SW480 (cell line): ENCODE measurements at regions not wholly inside any gene's neighbourhood (a gene's known extent, or its start where the extent isn't known, plus 50 kb on each side); places are given as distances from the start of the nearest gene placed in this dataset.

Experiments
- DNase-seq: peaks from one replicate; pipeline ENCODE4 v3.0.0-alpha.2; 2016; ENCODE audit warnings: low spot score

DNA sequence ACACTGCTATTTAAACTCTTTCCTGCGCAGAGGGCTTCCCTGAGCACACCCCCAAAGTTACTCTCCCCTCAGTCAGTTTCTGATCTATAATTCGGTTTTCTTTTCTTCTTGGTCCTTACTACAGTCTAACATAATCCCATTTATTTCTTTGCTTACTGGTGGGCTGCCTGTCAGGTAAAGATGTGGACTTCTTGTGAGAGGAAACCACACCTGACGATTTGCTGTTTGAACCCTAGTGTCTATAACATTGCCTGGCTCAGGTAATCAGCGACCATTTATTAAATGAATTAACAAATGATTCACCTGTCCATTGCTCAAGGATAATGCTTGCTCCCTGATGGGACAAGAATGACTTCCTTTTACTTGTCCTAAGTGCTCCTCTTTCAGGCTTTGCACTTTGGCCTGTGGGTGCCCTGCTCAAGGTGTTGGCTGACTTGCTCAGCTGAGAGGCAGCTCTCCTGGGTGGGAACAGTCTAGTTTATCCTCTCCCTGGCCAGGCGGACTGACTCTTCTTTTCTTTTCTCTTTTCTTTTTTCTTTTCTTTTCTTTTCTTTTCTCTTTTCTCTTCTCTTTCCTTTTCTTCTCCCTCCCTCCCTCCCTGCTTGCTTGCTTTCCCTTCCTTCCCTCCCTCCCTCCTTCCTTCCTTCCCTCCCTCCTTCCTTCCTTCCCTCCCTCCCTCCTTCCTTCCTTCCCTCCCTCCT is 233.1 kb downstream of the BCAS1 start:
- DNase-seq, result no peak

DNA sequence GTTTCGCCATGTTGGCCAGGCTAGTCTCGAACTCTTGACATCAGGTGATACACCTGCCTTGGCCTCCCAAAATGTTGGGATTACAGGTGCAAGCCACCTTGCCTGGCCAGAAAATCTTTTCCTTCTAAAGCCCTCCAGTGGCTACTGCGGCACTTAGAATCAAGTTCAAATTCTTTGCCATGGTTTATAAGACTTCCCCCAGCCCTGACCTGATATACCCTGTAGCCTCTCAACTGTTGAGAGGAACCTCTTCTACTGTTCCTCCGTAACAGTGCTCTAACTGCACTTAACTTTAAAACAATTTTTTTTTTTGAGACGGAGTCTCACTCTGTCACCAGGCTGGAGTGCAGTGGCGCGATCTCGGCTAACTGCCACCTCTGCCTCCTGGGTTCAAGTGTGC is 235.6 kb downstream of the BCAS1 start:
- DNase-seq, result no peak

DNA sequence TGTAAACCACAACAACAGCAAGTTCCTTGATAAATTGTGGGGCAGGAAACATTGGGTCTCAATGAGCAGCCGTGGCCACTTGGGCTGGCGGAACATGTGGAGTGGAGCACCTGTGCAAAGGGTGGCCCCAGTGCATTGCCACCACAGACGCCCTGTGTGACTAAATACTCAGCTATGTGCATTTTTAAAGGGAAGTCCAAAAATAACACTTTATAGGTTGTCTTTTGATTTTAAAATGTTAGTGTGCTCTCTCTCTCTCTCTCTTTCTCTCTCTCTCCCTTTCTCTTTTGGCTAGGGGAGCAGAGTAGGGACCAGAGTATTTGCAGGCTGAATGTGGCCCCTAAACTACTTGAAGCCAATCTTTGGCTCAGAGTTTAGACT is 236.3 kb downstream of the BCAS1 start:
- no peak for DNase-seq

DNA sequence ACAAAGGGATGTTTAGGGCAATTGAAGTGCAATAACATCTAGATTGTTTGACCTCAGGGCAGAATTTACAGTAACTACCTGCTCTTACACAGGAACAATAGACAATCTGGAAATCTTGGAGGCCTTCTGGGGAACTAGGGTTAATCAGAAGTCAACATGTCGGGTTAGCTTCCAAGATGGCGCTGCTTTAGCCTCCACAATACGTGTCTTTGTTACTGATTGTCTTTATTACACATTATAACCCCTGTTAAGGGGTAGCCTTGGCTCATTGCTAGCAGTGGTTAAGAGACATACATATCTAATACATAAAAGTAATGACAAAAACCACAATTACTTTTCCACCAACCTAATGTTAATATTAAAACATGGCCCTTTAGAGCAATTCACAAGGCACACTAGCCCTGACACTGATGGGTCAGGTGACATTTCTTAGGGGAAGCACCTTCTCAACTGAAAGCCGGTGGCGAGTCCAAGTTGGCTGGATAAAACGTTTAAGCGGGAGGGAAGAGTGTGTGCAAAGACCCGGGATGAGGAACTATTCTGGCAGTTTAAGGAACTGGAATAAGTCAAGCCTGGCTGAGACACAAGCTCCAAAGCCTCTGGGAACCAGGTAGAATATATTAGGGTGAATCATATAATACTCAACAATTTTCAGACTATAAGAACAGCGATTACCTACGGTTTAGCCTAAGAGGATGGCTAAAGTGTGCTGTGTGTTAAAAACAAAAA is 236.9 kb downstream of the BCAS1 start:
- no peak for DNase-seq

DNA sequence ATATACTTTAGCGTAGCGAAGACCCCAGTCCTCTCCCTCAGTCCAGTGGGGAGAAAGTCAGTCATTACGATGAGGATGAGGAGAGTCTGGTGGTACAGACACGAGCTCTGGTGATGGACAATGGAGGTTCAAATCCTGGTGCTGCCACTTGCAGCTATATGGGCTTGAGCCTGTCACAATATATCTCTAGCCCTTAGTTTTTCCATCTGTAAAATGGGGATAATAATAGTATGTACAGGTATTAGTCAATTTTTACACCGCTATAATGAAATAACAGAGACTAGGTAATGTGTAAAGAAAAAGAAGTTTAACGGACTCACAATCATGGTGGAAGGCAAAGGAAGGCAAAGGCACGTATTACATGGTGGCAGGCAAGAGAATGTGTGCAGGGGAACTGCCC is 237.9 kb downstream of the BCAS1 start:
- DNase-seq, result no peak

DNA sequence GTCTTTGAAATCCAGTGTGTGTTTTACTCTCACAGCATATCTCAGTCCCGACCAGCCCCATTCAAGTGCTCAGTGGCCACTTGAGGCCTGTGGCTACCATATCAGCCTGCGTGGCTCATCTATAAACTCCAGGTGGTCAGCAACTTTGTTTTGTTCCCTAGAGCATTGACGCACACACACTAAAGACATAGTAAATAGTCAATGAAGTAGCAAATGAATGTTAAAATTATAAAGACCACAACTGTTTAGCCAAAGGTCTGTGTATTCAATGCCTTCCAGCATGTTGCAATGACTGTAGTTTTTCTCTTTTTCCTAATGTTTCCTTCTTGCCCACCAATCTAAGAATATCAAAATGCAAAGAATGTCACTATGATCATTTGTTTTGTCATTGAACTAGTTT is 238.2 kb upstream of the ZNF217 start:
- DNase-seq, result no peak

DNA sequence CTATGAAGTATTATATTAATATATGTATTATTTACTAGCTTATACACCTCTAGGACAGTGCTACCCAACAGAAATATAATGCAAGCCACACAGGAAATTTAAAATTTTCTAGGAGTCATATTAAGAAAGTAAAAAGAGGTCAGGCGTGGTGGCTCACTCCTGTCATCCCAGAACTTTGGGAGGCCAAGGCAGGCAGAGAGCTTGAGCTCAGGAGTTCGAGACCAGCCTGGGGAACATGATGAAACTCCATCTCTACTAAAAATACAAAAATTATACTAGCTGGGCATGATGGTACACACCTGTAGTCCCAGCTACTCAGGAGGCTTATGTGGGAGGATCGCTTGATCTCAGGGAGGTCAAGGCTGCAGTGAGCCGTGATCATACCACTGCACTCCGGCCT is 237.6 kb upstream of the ZNF217 start:
- DNase-seq, result no peak

DNA sequence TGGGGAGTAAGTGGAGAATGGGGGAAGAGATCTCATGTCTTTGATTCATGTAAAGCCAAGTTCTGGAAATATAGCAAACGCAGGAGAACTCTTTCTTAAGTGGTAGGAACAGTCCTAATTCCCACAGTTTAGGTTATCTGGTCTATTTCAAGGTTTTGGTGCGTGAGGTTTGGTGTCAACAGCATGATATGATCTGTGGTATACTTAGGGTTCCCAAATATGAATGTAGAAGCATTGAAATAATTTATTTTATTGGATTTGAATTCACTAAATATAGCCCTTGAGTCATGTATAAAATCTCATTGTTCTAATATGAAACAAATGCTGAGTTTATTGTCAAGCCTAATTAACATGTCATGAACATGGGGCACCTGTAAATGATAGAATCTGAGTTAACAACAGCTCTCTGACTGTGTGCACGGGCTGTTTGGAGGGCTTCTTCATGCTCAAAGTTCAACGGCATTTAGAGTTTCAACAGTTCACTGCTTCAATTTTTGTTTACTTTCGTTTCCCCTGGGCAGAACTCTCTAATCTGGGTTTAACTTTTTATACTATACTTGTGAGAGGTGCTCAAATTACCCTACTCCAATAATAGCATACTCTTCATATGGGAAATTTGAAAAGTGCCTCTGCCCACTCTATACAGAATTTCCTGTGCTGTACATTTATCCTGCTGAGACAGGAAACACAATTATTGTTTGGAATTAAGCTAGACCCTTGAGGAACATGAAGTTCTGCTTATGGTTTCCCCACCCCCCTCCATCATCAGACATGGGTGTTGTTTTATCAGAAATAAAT is 236.3 kb upstream of the ZNF217 start:
- DNase-seq, result peak; percentile 42

DNA sequence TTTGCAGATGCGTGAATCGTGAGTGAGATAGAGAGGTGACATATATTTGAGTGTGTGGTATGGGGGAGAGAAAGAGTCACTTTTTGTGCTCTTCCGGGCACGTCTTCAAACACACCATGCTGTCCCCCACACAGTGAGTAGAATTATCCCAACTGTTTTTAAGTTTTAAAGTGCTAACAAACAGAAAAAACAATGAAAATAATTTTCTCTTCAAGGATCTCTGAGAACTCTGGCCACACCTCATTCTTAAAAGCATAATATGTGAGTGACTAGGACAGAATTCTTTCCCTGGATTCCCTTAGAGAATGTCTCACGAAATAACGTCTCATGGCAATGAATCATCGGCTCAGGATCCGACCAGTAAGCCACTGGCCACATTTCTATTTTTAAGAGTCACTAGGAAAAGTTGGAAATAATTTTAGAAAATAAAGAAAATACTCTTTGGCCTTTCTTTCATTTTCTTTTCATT is 235.7 kb upstream of the ZNF217 start:
- peak; percentile 91 for DNase-seq

DNA sequence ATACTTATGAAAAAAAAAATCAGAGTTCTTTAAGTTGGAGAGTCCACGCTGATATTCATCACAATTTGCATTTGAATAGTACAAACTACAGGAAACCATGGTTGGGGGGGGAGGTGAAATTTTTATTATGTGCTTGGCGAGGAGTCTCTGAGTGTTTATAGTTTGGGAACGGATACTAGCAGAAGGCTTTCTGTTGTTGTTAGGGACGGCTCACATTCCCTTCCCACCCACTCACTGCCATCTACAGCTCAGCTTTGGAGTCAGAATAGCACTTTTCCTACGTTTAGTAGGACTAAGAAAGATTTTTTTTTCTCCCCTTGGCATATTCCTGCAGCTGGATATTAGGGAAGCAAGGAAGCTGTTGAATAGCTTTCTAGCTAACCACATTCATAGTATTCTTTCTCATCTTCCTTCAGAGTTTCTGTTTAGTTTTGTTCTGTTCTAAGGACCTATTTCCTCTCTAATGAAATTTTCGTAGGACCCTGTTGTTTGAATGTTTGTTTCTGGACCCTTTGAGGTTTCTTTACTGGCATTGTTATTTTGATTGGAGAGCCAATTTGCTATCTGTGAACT is 235.1 kb upstream of the ZNF217 start:
- peak; percentile 92 for DNase-seq

DNA sequence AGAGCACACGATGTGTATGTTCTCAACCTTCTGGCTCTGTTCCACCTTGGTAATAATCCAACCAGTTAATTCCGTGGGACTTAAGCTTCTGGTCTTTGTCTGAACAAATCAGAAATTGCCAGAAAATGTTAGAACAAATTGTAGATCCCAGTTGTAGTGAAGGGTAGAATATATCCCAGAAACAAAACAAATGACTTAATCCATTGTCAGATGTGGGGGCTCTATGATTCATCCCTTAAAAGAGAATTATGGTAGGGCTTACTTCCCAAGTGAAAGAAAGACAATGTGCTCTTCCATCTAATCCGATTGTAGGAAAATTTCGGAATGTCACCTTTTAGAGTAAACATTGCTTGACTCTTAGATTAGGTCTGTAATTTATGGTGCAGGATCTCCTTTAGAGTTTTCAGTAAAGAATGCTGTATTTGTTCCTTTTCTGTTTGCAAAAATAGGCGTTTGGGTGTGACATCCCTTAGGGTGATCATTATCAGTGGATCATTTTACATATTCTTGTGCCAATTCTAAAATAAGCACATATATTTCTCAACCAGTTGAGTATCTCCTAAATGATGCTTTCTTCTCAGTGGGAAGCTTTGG is 234.5 kb upstream of the ZNF217 start:
- peak; percentile 75 for DNase-seq

DNA sequence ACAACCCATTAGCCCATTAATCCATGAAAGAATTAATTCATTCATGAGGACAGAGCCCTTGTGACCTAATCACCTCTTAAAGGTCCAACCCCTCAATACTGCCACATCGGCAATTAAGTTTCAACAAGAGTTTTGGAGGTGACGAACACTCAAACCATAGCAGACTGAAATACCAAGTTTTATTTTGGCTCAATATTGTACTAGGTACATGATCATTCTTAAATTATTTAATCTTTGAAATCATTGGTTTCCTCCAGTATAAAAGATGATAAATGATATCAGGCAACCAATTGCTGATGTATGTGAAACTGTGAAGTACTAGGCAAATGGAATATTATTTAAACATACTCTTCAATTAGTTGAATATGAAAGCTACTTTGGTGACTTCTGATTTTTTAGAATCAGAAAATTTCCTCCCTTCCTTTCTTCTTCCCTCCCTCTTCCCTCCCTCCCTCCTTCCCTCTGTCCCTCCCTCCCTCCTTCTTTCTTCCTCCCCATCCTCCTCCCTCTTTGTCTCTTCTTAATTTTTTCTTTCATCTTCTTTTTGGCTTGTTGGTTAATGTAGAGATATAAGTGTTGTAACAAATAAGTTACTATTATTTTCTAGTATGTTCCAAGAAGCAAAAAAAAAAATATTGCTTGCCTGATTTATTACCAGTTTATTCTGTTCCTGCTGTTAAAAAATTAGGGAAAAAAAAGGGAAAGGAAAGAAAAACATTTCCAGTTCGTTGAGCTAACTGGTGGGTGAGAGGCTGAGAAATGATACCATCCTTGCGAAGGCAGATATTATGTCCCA is 233.9 kb upstream of the ZNF217 start:
- no peak for DNase-seq

DNA sequence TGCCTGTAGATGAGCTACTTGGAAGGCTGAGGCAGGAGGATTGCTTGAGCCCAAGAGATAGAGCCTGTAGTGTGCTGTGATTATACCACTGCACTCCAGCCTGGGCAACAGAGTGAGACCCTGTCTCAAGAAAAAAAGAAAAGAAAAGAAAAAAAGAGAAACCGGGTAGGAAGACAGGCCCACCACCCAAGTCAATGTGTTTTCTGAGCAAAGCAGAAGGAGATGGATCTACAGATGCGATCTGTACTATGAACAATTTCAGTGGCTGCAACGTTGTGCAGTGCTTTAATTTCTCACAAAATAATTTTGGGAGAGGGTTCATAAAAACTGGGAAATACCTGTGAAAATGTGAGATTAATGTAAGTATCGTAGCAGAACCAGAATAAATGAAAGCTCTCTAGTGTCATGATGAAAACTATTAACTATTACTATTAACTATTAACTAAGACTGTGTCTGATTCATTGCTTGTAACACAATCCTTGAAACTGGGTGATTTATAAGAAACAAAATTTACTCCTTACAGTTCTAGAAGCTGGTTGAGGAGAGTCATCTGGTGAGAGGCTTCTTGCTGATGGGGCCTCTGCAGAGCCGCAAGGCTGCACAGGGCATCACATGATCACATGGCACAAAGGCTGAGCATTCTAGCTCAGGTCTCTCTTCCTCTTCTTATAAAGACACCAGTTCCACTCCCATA is 233.1 kb upstream of the ZNF217 start:
- DNase-seq, result no peak

DNA sequence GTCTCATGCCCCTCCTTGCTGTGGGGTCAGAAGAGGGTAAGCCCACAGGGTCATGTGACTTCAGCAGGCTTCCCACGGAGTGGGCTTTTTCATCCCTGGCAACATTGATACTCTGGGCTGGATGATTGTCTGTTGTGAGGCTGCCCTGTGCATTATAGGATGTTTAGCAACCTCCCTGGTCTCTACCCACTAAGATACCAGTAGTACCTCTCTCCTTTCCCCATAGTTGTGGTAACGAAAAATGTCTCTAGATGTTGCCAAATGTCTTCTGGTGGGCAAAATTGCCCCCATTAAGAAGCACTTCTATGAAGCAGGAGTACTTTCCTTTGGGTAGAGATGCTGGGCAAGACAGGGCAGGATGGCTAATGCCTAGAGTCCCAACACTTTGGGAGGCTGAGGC is 232.5 kb upstream of the ZNF217 start:
- DNase-seq, result no peak

DNA sequence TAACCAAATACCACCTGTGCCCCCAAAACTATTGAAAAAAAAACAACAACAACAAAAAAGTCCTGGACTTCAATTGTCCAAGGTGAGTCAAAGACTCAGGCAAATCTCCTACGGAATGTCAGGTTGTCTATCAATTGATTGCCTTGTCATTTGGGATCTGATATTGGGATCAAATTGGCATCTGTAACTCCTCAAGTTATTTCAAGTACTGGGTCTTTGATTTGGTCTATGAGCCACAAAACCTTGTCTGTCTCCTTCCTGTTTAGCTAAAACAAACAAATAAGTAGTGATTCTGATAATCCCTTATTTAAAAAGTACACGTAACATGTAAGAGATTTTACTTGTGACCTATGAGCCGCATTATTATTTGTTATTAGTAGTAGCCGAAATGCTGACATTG is 231.6 kb upstream of the ZNF217 start:
- no peak for DNase-seq

DNA sequence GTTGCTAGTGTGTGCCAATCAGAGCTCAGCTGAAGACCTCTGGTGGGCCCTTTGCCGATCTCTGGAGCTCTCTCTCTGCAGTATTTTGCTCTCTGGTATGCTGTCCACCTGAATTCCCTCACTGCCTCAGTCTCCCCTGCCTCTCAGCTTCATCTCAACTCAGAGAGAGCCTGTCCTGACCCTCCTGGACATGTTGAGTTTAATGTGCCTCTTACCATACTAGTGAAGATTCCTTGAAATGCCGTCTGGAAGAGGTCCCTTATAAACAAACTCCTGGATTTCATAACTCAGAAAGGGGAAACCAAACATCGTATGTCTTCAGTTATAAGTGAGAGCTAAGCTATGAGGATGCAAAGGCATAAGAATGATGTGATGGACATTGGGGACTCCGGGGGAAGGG is 231.1 kb upstream of the ZNF217 start:
- no peak for DNase-seq

DNA sequence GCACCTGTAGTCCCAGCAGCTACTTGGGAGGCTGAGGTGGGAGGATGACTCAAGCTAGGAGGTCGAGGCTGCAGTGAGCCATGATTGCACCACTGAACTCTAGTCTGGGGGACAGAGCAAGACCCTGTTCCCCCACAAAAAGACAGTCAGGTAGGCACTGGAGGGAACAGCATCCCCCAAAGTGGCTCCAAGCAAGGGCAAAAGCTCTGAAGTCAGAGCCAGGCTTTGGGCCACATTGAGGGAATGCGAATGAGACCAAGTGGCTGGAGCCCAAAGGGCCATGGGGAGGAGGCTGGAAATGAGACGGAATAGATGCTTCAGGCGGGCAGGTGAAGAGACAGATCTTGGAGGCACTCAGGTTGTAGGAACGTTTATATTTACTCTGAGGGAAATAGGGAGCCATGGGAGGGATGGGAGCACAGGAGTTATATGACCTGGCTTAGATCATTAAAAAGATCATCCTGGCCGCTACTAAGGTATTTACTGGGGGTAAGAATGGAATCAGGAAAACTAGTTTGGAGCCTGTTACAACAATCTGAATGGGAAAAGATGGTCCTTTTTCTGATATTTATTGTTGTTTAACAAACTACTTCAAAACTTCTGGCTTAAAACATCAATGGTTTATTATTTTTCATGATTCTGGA is 229.6 kb upstream of the ZNF217 start:
- DNase-seq, result no peak

DNA sequence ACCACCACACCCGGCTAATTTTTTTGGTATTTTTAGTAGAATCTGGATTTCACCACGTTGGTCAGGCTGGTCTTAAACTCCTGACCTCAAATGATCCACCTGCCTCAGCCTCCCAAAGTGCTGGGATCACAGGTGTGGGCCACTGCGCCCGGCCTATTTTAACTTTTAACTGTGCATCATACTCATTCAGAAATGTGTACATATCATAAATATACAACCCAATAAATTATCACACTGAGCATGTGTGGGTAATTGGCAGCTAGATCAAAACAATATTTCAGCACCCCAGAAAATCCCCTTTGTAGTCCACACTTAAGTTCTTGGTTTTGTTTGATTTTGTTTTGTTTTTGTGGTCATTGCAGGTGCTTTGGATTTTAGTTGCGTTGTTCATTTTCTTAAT is 228.9 kb upstream of the ZNF217 start:
- DNase-seq, result no peak

DNA sequence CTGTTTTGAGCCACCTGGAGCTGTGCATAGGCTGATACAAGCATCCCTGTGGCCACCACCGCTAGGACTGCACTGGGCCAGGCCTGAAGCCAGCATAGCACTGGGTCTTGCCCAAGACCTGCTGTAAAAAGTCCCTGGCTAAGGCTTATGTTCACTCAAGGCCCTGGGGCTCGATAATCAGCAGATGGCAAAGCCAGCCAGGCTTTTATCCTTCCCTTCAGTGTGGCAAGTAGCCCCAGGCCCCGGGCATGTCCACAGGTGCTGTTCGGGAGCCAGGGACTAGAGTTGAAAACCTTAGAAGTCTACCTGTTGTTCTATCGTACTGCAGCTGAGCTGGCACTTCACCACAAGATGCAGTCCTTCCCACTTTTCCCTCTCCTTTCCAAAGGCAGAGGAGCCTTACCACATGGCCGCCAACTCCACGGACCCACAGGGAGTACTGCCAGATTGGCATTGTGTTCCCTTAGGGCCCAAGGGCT is 226.4 kb upstream of the ZNF217 start:
- DNase-seq, result no peak
